ENCODE measurements at regions not wholly inside any gene's neighbourhood (a gene's known extent, or its start where the extent isn't known, plus 50 kb on each side); places are given as distances from the start of the nearest gene placed in this dataset.
"Not testable (repeated sequence)": the region's sequence is repeated elsewhere in the genome, so short reads cannot be mapped to it uniquely, and the experiment has no call there.

DNA sequence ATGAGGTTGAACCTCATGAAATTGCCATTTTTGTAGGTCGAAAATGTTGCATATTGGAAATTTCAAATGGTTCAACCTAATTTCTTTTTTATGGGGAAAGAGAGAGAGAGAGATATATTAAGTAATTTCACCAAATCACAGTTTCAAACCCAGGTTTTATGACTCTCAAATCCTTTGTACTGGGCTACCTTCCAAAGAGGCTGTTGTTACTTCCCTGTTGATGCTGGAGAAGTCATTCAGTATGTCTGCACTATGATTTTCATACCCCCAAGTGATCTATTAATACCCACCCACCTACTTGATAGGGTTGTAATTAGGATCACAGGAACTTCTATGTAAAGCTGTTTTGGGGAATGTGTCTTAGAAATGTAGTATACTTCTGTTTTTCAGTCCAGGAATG is 109.9 kb downstream of the ZNF330 start:
- TF ChIP-seq FOXA1 (IDR thresholded peaks at IDR 0.05): no peak
- TF ChIP-seq ELF4 (IDR thresholded peaks at IDR 0.05): no peak
- no peak for TF ChIP-seq HDGF (IDR thresholded peaks at IDR 0.05; ENCODE audit: borderline replicate concordance)
- TF ChIP-seq SUZ12 (IDR thresholded peaks at IDR 0.05): no peak
- TF ChIP-seq ARNT (IDR thresholded peaks at IDR 0.05): no peak
- no peak for TF ChIP-seq CTBP1 (IDR thresholded peaks at IDR 0.05; ENCODE audit: borderline replicate concordance)
- CTCF ChIA-PET: interaction anchor here (1.4 kb wide), 1 partner anchor 24 kb away, joined by 8 read pairs; no protein-coding TSS in a partner anchor
- POLR2A ChIA-PET: no interaction called here
- DNase-seq (ENCODE audit: extremely low spot score): no peak

DNA sequence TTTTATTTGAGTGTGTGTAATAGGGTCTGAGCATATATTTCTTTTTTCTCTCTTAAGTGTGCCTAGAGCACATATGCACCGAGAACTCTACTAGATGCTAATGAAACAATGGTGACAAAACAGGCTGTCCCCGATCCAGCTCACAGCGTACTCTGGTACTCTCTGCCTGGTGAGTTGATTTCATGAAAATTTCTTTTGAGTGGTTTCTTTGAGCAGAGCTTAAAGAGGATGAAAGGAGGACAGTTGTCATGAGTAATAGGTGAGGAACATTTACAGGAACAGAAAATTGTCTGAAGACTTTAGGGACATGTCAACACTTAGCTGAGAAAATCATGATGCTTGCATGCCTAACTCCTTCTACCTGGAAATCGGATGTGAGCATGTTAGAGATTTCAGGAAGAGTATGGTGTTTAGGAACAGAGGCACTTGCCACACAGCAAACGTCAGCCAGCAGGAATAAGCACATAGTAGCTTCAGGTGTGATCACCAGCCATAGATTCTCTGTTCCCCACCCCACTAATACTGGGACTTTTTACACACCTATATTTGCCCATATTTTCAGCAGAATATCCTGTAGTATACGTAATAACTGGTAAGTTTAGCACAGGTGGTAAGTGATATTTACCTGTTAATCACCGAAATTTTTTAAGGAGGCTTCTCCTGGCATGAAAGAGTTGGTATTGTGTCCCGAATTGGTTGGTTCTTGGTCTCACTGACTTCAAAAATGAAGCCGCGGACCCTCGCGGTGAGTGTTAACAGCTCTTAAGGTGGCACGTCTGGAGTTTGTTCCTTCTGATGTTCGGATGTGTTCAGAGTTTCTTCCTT is 111.1 kb downstream of the ZNF330 start:
- POLR2A ChIA-PET: no interaction called here

DNA sequence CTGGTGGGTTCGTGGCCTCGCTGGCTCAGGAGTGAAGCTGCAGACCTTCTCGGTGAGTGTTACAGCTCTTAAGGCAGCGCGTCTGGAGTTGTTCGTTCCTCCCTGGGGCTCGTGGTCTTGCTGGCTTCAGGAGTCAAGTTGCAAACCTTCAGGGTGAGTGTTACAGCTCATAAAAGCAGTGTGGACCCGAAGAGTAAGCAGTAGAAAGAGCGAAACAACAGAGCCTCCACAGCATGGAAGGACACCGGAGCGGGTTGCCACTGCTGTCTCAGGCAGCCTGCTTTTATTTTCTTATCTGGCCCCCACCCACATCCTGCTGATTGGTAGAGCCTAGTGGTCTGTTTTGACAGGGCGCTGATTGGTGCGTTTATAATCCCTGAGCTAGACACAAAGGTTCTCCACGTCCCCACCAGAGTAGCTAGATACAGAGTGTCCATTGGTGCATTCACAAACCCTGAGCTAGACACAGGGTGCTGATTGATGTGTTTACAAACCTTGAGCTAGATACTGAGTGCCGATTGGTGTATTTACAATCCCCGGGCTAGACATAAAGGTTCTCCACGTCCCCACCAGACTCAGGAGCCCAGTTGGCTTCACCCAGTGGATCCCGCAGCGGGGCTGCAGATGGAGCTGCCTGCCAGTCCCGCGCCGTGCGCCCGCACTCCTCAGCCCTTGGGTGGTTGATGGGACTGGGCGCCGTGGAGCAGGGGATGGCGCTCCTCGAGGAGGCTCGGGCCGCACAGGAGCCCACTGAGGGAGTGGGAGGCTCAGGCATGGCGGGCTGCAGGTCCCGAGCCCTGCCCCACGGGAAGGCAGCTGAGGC is 111.9 kb downstream of the ZNF330 start:
- DNase-seq (ENCODE audit: extremely low spot score); POLR2A ChIA-PET: not testable (repeated sequence)

More for the DNA sequence above, 111.1 kb downstream of the ZNF330 start:
- no peak for DNase-seq (ENCODE audit: extremely low spot score)
- CTCF ChIA-PET: interaction anchor here (1.4 kb wide), 1 partner anchor 25 kb away, joined by 8 read pairs; no protein-coding TSS in a partner anchor
- no peak for TF ChIP-seq ELF4 (IDR thresholded peaks at IDR 0.05)

DNA sequence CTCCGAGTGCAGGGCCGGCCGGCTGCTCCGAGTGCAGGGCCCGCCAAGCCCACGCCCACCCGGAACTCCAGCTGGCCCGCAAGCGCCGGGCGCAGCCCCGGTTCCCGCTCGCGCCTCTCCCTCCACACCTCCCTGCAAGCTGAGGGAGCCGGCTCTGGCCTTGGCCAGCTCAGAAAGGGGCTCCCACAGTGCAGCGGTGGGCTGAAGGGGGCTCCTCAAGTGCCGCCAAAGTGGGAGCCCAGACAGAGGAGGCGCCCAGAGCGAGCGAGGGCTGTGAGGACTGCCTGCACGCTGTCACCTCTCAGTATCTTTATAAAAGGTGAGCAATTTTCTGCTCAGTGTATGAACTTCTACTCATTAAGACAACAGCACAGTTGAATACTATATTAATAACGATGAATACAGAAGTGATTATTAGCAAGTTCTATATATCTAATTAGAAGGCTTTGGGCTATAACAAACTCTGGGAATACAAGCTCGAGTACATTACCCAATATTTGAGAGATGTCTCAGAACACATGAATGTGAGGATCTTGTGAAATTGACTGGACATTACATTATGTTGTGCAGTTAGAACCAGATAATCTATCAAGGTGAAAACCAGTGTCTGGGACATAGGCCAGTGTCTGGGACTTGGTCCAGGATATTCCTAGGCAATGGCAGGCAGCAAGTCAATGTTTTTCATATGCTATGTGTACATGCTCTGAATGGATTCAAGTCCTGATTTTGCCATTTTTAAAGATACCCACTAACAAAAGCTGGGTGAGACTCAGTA is 112.9 kb downstream of the ZNF330 start:
- CTCF ChIA-PET; POLR2A ChIA-PET; DNase-seq (ENCODE audit: extremely low spot score): not testable (repeated sequence)

More for the DNA sequence above, 111.9 kb downstream of the ZNF330 start:
- CTCF ChIA-PET: not testable (repeated sequence)

DNA sequence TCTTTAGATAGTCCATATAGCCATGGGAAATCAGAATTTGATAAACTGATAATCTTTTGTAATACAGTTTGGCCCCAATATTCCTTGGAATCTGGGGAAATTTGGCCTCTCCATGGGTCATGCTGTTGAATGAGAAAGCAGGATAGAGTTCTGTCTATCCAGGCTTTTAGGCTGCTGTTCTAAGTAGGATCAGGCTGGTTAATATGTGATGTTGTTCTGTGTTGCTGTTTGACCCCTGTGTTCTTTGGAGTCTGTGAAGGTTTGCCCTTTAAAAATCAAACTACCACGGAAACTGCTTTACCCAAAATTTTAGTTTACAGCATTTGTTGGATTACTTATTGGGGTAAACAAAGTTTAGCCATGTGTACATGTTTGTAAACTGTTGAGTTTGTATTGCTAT is 114.5 kb downstream of the ZNF330 start:
- TF ChIP-seq TARDBP (IDR thresholded peaks at IDR 0.05) (no peak), FOXA1 (IDR thresholded peaks at IDR 0.05) (no peak), BHLHE40 (IDR thresholded peaks at IDR 0.05; ENCODE audit: borderline replicate concordance) (no peak), FOXM1 (IDR thresholded peaks at IDR 0.05; ENCODE audit: borderline replicate concordance) (no peak), LEF1 (IDR thresholded peaks at IDR 0.05; ENCODE audit: borderline replicate concordance) (no peak), ZNF384 (IDR thresholded peaks at IDR 0.05) (no peak), L3MBTL2 (conservative IDR thresholded peaks at IDR 0.05) (no peak)
- TF ChIP-seq, protein P1, sequence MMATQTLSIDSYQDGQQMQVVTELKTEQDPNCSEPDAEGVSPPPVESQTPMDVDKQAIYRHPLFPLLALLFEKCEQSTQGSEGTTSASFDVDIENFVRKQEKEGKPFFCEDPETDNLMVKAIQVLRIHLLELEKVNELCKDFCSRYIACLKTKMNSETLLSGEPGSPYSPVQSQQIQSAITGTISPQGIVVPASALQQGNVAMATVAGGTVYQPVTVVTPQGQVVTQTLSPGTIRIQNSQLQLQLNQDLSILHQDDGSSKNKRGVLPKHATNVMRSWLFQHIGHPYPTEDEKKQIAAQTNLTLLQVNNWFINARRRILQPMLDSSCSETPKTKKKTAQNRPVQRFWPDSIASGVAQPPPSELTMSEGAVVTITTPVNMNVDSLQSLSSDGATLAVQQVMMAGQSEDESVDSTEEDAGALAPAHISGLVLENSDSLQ (IDR thresholded peaks at IDR 0.05): no peak
- POLR2A ChIA-PET: no interaction called here
- CTCF ChIA-PET: interaction anchor here (0.9 kb wide), 1 partner anchor 11 kb away, joined by 3 read pairs; no protein-coding TSS in a partner anchor
- DNase-seq (ENCODE audit: extremely low spot score): no peak

DNA sequence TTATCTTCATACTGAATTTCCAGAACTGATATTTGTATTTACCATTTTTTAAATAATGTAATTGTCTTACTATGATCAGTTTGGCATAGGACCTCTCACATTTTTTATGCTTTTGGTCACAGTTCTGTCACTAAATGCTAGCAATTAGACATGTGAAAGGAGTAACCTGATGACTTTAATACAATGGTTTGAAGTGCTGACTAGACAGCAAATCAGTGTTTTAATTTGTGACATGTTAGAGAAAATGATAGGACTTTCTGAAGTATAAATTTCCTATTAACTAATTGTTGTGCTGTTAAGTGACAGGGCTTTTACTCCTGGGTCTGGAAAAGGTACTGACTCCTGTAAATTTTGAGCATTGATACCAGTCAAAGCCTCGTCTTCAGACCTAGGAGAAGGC is 117.5 kb downstream of the ZNF330 start:
- POLR2A ChIA-PET: no interaction called here
- CTCF ChIA-PET: no interaction called here
- TF ChIP-seq FOXK2 (IDR thresholded peaks at IDR 0.05) (no peak), FOXM1 (IDR thresholded peaks at IDR 0.05; ENCODE audit: borderline replicate concordance) (no peak)
- no peak for DNase-seq (ENCODE audit: extremely low spot score)

DNA sequence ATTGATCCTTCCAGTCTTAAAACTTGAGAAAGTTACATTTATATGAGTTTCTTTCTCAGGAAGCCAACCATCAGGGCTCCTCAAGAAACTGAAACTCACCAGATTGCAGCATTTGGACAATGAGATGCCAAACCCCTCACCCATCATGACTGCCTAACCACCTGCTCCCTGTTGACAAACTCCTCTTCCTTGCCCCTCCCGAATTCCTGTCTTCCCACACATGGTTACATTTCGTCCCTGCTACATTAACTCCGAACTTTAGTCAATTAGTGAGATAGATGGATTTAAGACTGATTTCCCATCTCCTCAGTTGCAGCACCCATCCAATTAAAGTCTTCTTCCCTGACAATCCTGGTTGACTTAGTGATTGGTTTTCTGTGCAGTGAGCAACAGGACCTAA is 118.7 kb downstream of the ZNF330 start:
- DNase-seq (ENCODE audit: extremely low spot score): no peak
- ChIA-PET CTCF (no interaction called here), POLR2A (no interaction called here)
- no peak for TF ChIP-seq HDGF (IDR thresholded peaks at IDR 0.05; ENCODE audit: borderline replicate concordance)
- TF ChIP-seq ELF4 (IDR thresholded peaks at IDR 0.05): no peak
- no peak for TF ChIP-seq FOXK2 (IDR thresholded peaks at IDR 0.05)
- no peak for TF ChIP-seq FOXA1 (IDR thresholded peaks at IDR 0.05)
- TF ChIP-seq CTBP1 (IDR thresholded peaks at IDR 0.05; ENCODE audit: borderline replicate concordance): no peak
- no peak for TF ChIP-seq ZNF384 (IDR thresholded peaks at IDR 0.05)
- no peak for TF ChIP-seq SP1 (IDR thresholded peaks at IDR 0.05)
- no peak for TF ChIP-seq L3MBTL2 (conservative IDR thresholded peaks at IDR 0.05)

DNA sequence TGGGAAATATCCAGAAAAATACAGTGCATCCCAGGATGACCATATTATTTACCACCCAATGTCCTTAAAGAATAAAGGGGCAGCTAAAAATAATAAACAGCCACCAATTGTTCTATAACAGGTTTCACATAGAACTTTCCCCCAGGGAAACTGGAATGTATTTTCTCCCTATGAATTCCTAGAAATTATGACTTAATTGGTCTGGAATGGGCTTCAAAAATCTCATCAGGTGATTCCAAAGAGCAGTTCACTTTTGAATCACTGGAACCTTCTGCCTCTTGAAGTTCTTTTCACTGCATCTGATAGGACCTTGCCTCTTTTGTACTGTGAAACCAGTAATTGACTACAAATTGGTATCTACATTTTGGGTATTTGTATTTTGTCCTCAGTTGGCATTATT is 119.3 kb downstream of the ZNF330 start:
- no peak for DNase-seq (ENCODE audit: extremely low spot score)
- TF ChIP-seq CTBP1 (IDR thresholded peaks at IDR 0.05; ENCODE audit: borderline replicate concordance) (no peak), HDGF (IDR thresholded peaks at IDR 0.05; ENCODE audit: borderline replicate concordance) (no peak), ZNF384 (IDR thresholded peaks at IDR 0.05) (no peak), ELF4 (IDR thresholded peaks at IDR 0.05) (no peak), SUZ12 (IDR thresholded peaks at IDR 0.05) (no peak), TARDBP (IDR thresholded peaks at IDR 0.05) (no peak), ARNT (IDR thresholded peaks at IDR 0.05) (no peak), SP1 (IDR thresholded peaks at IDR 0.05) (no peak), L3MBTL2 (conservative IDR thresholded peaks at IDR 0.05) (no peak), FOXM1 (IDR thresholded peaks at IDR 0.05; ENCODE audit: borderline replicate concordance) (no peak), FOXK2 (IDR thresholded peaks at IDR 0.05) (no peak), LEF1 (IDR thresholded peaks at IDR 0.05; ENCODE audit: borderline replicate concordance) (no peak)
- TF ChIP-seq, protein P1 (IDR thresholded peaks at IDR 0.05): no peak
- CTCF ChIA-PET: no interaction called here
- POLR2A ChIA-PET: no interaction called here

All from HEK293T (cell line).